Choroid plexus epithelial cell (primary cell): ENCODE measurements at regions not wholly inside any gene's neighbourhood (a gene's known extent, or its start where the extent isn't known, plus 50 kb on each side); places are given as distances from the start of the nearest gene placed in this dataset.
A peak's percentile ranks its signal among the peaks of the same experiment; 100 is the strongest.

Experiments
- DNase-seq: peaks from one replicate; pipeline ENCODE4 v3.0.0-alpha.2; 2010; ENCODE audit warnings: low read depth
- H3K4me3 ChIP-seq: 2 replicates; pipeline ENCODE4 v1.5.1; 2011; ENCODE audit warnings: low read depth, mild to moderate bottlenecking, control low read depth, low read length, moderate library complexity
- TF ChIP-seq, protein P1 (sequence below): conservative IDR thresholded peaks from 2 replicates; pipeline ENCODE4 v1.5.1; 2011; ENCODE audit warnings: low read depth, mild to moderate bottlenecking, control low read depth, inconsistent platforms, low read length, moderate library complexity

DNA sequence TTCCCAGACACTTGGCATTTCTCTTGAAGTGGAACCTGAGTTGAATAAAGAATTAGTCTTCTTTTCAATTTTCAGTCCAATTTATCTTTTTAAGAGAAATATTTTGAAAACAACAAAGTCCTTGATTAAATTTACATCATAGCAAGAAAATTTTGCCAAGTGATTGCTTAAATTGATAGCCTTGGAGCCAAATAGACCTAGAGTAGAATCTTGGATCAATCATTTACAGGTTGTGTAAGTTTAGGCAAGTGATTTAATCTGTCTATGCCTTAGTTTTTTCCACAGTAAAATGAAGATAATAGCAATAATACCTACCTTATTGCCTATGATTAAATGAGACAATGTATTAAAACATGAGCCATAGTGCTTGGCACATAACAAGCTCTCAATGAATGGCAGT lies 113.9 kb downstream of the LHX9 start:
- DNase-seq = no peak
- TF ChIP-seq, protein P1, sequence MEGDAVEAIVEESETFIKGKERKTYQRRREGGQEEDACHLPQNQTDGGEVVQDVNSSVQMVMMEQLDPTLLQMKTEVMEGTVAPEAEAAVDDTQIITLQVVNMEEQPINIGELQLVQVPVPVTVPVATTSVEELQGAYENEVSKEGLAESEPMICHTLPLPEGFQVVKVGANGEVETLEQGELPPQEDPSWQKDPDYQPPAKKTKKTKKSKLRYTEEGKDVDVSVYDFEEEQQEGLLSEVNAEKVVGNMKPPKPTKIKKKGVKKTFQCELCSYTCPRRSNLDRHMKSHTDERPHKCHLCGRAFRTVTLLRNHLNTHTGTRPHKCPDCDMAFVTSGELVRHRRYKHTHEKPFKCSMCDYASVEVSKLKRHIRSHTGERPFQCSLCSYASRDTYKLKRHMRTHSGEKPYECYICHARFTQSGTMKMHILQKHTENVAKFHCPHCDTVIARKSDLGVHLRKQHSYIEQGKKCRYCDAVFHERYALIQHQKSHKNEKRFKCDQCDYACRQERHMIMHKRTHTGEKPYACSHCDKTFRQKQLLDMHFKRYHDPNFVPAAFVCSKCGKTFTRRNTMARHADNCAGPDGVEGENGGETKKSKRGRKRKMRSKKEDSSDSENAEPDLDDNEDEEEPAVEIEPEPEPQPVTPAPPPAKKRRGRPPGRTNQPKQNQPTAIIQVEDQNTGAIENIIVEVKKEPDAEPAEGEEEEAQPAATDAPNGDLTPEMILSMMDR = no peak
- H3K4me3 ChIP-seq = no peak overlapping the region

DNA sequence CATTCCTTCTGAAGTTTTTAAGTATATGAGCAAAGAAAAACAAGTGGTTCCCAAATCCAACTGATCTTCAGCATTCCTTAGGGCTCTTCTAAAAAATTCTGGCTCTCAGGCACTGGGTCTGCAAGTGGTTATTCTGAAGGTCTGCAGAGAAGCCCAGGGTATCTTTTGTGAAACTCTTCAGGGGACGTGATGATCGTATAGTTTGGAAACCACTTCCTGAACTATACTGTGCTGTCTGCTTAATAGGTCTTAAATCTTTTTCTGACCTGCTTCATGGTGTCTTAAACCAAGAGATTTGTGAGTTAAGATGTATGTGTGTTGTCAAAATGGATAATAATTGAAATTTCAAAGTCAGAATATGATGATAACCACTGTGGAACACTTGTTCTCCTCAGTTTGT lies 115.5 kb downstream of the LHX9 start:
- TF ChIP-seq, protein P1 = no peak
- no peak for DNase-seq
- H3K4me3 ChIP-seq = no peak overlapping the region

DNA sequence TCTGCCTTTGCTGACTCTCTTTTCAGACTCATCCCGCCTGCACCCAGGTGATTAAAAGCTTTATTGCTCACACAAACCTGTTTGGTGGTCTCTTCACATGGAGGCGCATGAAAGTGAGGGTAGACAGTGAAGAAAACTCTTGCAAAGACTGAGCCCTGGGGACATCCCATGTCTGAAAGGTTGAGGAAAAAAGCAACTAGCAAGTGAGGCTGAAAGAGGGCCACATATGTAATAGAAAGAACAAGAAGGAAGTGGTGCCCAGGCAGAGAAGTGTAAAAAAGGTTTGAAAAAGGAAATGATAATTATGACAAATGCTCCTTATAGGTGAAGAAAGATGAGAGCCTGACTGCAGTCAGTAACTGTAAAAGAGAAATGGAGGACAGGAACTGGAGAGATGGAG lies 115.9 kb upstream of the NEK7 start:
- TF ChIP-seq, protein P1 = no peak
- DNase-seq = no peak

DNA sequence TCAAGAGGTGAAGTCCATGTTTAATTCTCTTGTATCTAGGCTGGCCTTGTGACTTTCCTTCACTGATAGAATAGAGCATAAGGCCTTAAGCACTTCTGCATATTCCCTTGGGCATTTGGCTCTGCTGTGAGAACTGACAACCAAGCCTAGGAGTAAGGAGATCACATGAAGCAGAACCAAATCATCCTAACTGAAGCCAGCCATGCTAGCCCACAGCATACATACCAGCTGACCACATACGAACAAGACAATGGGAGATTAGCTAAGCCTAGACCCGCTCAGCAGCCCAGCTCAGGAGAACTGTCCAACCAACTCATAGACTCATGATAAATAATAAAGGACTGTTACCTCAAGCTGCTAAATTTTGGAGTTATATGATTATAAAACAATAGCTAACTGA lies 114.6 kb upstream of the NEK7 start:
- DNase-seq = peak; percentile 11
- TF ChIP-seq, protein P1 = no peak
- no peak overlapping the region for H3K4me3 ChIP-seq

More for the DNA sequence above, 115.9 kb upstream of the NEK7 start:
- no peak overlapping the region for H3K4me3 ChIP-seq

DNA sequence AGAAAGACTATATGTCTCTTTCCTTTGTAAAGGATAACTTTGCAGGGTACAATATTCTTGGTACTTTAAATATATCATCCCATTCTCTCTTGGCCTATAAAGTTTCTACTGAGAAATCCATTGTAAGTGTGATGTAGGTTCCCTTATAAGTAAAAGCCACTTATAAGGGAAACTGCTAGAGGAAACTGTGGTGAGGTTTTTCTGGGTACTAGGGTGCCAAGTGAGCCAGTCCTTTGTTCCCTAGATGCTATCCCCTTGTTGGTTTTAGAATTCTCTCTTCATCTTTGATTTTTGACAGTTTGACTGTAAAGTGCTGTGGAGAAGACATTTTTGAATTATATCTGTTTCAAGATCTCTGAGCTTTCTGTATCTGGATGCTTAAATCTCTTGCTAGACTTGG lies 108.9 kb upstream of the NEK7 start:
- TF ChIP-seq, protein P1 = no peak
- H3K4me3 ChIP-seq = no peak overlapping the region
- DNase-seq = no peak

DNA sequence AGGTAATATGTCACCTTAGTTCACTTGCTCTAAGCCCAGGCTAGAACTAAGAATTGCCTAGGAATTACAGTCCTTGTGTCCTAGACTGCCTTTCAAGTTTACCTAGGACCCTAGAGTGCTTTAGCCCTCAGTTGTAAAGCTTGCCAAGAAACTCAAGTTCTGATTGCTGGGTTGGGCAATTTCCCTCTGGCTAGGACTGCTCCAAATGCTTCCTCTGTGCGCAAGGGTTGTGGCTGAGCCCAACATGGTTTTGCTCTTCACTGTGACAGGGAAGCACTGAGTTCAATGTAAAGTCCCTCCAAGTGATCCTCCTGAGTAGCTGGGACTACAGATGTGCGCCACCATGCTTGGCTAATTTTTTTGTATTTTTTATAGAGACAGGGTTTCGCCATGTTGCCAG lies 102.3 kb upstream of the NEK7 start:
- H3K4me3 ChIP-seq = no peak overlapping the region
- TF ChIP-seq, protein P1 = no peak
- DNase-seq = no peak

DNA sequence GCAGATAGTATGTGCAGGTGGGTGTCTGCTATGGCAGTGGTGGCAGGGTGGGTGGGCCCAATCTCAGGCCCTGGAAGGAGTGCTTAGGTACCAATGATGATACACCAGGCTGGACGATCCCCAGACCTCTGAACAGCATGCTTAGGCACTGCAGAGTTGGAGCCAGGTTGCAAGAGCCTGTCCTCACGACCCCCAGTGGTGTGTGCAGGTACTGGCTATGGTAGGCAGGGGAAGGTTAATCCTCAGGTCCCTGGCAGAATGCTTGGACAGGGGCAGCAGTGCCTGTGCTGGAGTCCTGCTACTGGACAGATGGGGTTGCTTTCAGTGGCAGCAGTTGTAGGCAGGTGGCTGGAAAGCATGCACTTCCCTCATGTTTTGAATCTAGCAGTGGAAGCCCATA lies 100.5 kb upstream of the NEK7 start:
- H3K4me3 ChIP-seq = no peak overlapping the region
- DNase-seq = no peak

More for the DNA sequence above, 100.5 kb upstream of the NEK7 start:
- TF ChIP-seq, protein P1 = peak; percentile 42
